Activated naive CD4-positive, alpha-beta T cell treated with anti-CD3 and anti-CD28 coated beads, Interleukin-2, amount 50 U/mL, for 24 hours (primary cell): ENCODE measurements at regions not wholly inside any gene's neighbourhood (a gene's known extent, or its start where the extent isn't known, plus 50 kb on each side); places are given as distances from the start of the nearest gene placed in this dataset.

ENCODE experiments used
- H3K27ac Mint-ChIP-seq: one replicate; pipeline ENCODE4 v1.8.0; 2021; ENCODE audit warnings: mild to moderate bottlenecking, mixed read lengths
- H3K27me3 Mint-ChIP-seq: one replicate; pipeline ENCODE4 v1.8.0; 2021; ENCODE audit warnings: mixed read lengths
- H3K36me3 Mint-ChIP-seq: one replicate; pipeline ENCODE4 v1.8.0; 2021; ENCODE audit warnings: mixed read lengths
- H3K4me1 Mint-ChIP-seq: one replicate; pipeline ENCODE4 v1.8.0; 2021; ENCODE audit warnings: mixed read lengths
- H3K4me3 Mint-ChIP-seq: one replicate; pipeline ENCODE4 v1.8.0; 2021; ENCODE audit warnings: mild to moderate bottlenecking, mixed read lengths
- H3K9me3 Mint-ChIP-seq: one replicate; pipeline ENCODE4 v1.8.0; 2021; ENCODE audit warnings: mixed read lengths

- H3K9me3 Mint-ChIP-seq = no peaks in the 10 kb centered on the region
- H3K27me3 Mint-ChIP-seq = no peaks in the 10 kb centered on the region
- H3K36me3 Mint-ChIP-seq = no peaks in the 10 kb centered on the region
- H3K4me1 Mint-ChIP-seq = no peaks in the 10 kb centered on the region
- no peak overlapping the region for H3K4me3 Mint-ChIP-seq
- no peak overlapping the region for H3K27ac Mint-ChIP-seq
Measured at GRCh38 chr3:24589931-24590880, 95.6 kb upstream of the THRB start.

GRCh38 chr3:24591191-24591590 lies 96.5 kb upstream of the THRB start:
- no peak overlapping the region for H3K27ac Mint-ChIP-seq
- no peaks in the 10 kb centered on the region for H3K4me1 Mint-ChIP-seq
- H3K27me3 Mint-ChIP-seq = no peaks in the 10 kb centered on the region

GRCh38 chr3:24591661-24592555 lies 97.3 kb upstream of the THRB start:
- H3K4me1 Mint-ChIP-seq = no peaks in the 10 kb centered on the region
- H3K9me3 Mint-ChIP-seq = no peaks in the 10 kb centered on the region

More at GRCh38 chr3:24591191-24591590, 96.5 kb upstream of the THRB start:
- no peak overlapping the region for H3K4me3 Mint-ChIP-seq
- H3K9me3 Mint-ChIP-seq = no peaks in the 10 kb centered on the region
- no peaks in the 10 kb centered on the region for H3K36me3 Mint-ChIP-seq

GRCh38 chr3:24594161-24594560 lies 99.5 kb upstream of the THRB start:
- H3K27ac Mint-ChIP-seq = no peak overlapping the region
- H3K9me3 Mint-ChIP-seq = no peaks in the 10 kb centered on the region

More at GRCh38 chr3:24591661-24592555, 97.3 kb upstream of the THRB start:
- H3K27me3 Mint-ChIP-seq = no peaks in the 10 kb centered on the region
- no peaks in the 10 kb centered on the region for H3K36me3 Mint-ChIP-seq
- H3K4me3 Mint-ChIP-seq = no peak overlapping the region
- no peak overlapping the region for H3K27ac Mint-ChIP-seq

GRCh38 chr3:24595796-24596195 lies 101.1 kb upstream of the THRB start:
- Mint-ChIP-seq H3K27me3 (no peaks in the 10 kb centered on the region), H3K36me3 (no peaks in the 10 kb centered on the region), H3K27ac (no peak overlapping the region), H3K4me1 (no peaks in the 10 kb centered on the region), H3K9me3 (no peaks in the 10 kb centered on the region), H3K4me3 (no peak overlapping the region)

More at GRCh38 chr3:24594161-24594560, 99.5 kb upstream of the THRB start:
- no peak overlapping the region for H3K4me3 Mint-ChIP-seq
- H3K27me3 Mint-ChIP-seq = no peaks in the 10 kb centered on the region
- H3K36me3 Mint-ChIP-seq = no peaks in the 10 kb centered on the region
- no peaks in the 10 kb centered on the region for H3K4me1 Mint-ChIP-seq

GRCh38 chr3:24596626-24597025 lies 102.0 kb upstream of the THRB start:
- Mint-ChIP-seq H3K4me3 (no peak overlapping the region), H3K27ac (no peak overlapping the region), H3K36me3 (no peaks in the 10 kb centered on the region), H3K27me3 (no peaks in the 10 kb centered on the region), H3K9me3 (no peaks in the 10 kb centered on the region), H3K4me1 (no peaks in the 10 kb centered on the region)

GRCh38 chr3:24598695-24599470 lies 104.2 kb upstream of the THRB start:
- no peak overlapping the region for H3K27ac Mint-ChIP-seq
- H3K4me1 Mint-ChIP-seq = no peaks in the 10 kb centered on the region
- no peaks in the 10 kb centered on the region for H3K36me3 Mint-ChIP-seq
- H3K9me3 Mint-ChIP-seq = no peaks in the 10 kb centered on the region
- no peaks in the 10 kb centered on the region for H3K27me3 Mint-ChIP-seq
- no peak overlapping the region for H3K4me3 Mint-ChIP-seq

- Mint-ChIP-seq H3K9me3 (no peaks in the 10 kb centered on the region), H3K27ac (no peak overlapping the region), H3K36me3 (no peaks in the 10 kb centered on the region), H3K4me1 (no peaks in the 10 kb centered on the region), H3K4me3 (no peak overlapping the region), H3K27me3 (no peaks in the 10 kb centered on the region)
Measured at GRCh38 chr3:24601066-24601939, 106.7 kb upstream of the THRB start.

GRCh38 chr3:24604215-24604614 lies 109.6 kb upstream of the THRB start:
- no peak overlapping the region for H3K27ac Mint-ChIP-seq
- H3K9me3 Mint-ChIP-seq = no peaks in the 10 kb centered on the region
- no peaks in the 10 kb centered on the region for H3K36me3 Mint-ChIP-seq
- H3K4me3 Mint-ChIP-seq = no peak overlapping the region
- no peaks in the 10 kb centered on the region for H3K4me1 Mint-ChIP-seq
- no peaks in the 10 kb centered on the region for H3K27me3 Mint-ChIP-seq

- Mint-ChIP-seq H3K36me3 (no peaks in the 10 kb centered on the region), H3K4me1 (no peaks in the 10 kb centered on the region), H3K27me3 (no peaks in the 10 kb centered on the region), H3K9me3 (no peaks in the 10 kb centered on the region), H3K4me3 (no peak overlapping the region), H3K27ac (no peak overlapping the region)
Measured at GRCh38 chr3:24605511-24606028, 110.9 kb upstream of the THRB start.

- Mint-ChIP-seq H3K4me1 (no peaks in the 10 kb centered on the region), H3K27ac (no peak overlapping the region), H3K9me3 (no peaks in the 10 kb centered on the region)
Measured at GRCh38 chr3:24607281-24607680, 112.6 kb upstream of the THRB start.

GRCh38 chr3:24608701-24609390 lies 114.2 kb upstream of the THRB start:
- H3K27me3 Mint-ChIP-seq = no peaks in the 10 kb centered on the region
- H3K4me1 Mint-ChIP-seq = no peaks in the 10 kb centered on the region
- H3K27ac Mint-ChIP-seq = no peak overlapping the region
- H3K9me3 Mint-ChIP-seq = no peaks in the 10 kb centered on the region
- no peaks in the 10 kb centered on the region for H3K36me3 Mint-ChIP-seq
- no peak overlapping the region for H3K4me3 Mint-ChIP-seq

More at GRCh38 chr3:24607281-24607680, 112.6 kb upstream of the THRB start:
- H3K36me3 Mint-ChIP-seq = no peaks in the 10 kb centered on the region
- H3K4me3 Mint-ChIP-seq = no peak overlapping the region
- H3K27me3 Mint-ChIP-seq = no peaks in the 10 kb centered on the region

- Mint-ChIP-seq H3K9me3 (no peaks in the 10 kb centered on the region), H3K4me1 (no peaks in the 10 kb centered on the region), H3K27me3 (no peaks in the 10 kb centered on the region), H3K4me3 (no peak overlapping the region), H3K36me3 (no peaks in the 10 kb centered on the region), H3K27ac (no peak overlapping the region)
Measured at GRCh38 chr3:24614359-24614758, 119.7 kb upstream of the THRB start.

GRCh38 chr3:24615177-24615576 lies 120.5 kb upstream of the THRB start:
- Mint-ChIP-seq H3K4me1 (no peaks in the 10 kb centered on the region), H3K4me3 (no peak overlapping the region), H3K27me3 (no peaks in the 10 kb centered on the region), H3K9me3 (no peaks in the 10 kb centered on the region), H3K36me3 (no peaks in the 10 kb centered on the region), H3K27ac (no peak overlapping the region)
